GM21576 (cell line): ENCODE measurements at regions not wholly inside any gene's neighbourhood (a gene's known extent, or its start where the extent isn't known, plus 50 kb on each side); places are given as distances from the start of the nearest gene placed in this dataset.
A peak's percentile ranks its signal among the peaks of the same experiment; 100 is the strongest.

ENCODE experiments used
- ATAC-seq: cut with Tn5 transposase; IDR thresholded peaks from one replicate; pipeline ENCODE4 v1.9.1; 2021; ENCODE audit warnings: mild to moderate bottlenecking, moderate library complexity; ENCODE audit not compliant: unreplicated experiment

DNA sequence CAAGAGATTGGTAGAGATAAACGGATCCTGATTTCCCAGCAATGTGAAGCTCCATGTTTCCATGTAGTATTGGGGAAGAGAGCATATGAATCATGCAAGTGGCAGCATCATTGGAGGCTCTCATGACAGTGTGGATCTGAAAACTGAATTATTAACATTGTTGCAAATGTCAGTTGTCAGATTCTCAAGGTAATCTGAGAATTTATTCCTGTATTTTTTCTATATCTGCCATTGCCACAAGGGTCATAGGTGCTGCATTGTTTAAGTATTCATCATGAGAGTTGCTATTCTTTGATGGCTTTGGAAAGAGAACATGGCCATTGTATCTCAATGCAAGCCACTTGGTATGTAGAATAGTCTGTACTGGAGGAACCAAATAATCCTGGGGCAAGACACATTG lies 1217.0 kb upstream of the ZEB2 start:
- ATAC-seq, result no peak

DNA sequence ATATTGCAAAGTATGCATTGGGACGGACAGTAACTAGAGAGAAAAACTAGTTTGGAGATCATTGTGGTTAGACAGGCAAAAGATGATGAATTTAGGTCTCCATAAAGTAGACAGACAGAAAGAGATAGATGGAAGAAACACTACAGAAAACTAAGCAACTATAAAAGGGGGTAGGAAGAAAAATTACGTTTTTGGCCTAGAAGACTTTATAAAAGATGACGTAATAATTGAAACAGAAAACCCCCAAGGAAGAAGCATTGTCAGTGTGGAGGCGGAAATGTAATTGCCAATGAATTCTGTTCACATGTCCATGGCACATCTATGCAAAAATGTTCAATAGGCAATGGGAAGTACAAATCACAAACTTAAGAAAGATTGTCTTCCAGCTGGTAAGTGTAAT lies 1211.5 kb upstream of the ZEB2 start:
- ATAC-seq, result no peak

DNA sequence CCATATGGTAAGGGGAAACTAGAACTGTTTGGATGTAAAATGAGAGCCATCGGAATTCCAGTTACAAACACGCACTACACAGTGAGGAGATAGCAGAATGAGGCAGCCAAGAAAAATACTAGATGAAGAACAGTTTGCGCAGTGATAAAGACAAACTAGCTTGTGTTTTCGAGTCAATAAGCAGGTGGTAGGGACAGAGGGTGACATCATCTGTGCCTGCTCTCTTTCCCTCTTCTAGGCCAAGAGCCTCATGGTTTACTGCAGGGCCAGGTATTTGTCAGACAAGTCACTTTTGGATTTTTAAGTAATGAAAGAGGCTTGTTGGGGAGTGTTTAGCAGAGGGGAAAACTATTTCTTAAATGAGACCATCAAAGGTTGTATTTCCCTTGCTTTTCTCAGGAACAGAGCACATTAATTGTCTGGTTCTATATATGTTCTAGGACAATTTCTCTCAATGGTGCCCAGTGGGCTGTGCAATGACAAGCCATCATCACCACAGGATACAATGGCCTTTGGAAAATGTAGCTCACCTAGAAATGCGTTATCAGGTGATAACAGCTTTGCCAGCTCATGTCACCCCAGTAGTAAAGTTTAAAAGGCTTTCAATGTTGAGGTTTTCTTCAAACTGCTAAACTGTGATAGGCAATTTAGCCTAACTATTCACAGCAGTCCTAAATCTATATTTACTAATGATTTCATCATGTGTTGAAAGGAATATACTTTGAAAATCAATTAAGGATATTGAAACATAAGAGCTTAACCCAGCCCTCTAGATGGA lies 1210.3 kb upstream of the ZEB2 start:
- ATAC-seq, result no peak

DNA sequence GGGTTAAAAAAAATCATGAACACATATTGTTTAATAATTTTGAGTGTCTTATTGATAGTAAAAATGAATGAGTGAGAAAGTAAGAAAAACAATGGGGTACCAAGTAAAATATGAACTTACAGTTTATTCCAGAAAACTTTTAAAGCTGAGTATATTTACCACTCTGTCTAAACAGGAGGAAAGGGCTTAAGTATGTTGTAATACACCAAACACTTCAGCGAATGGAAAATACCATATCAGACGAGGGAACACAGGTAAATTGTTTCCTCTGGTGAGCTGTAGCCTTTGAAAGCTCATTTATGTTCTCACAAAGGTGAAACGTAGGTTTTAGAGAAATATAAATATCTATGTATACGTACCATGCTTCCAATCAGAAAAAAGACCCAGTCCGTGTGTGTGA lies 1209.6 kb upstream of the ZEB2 start:
- ATAC-seq, result no peak

DNA sequence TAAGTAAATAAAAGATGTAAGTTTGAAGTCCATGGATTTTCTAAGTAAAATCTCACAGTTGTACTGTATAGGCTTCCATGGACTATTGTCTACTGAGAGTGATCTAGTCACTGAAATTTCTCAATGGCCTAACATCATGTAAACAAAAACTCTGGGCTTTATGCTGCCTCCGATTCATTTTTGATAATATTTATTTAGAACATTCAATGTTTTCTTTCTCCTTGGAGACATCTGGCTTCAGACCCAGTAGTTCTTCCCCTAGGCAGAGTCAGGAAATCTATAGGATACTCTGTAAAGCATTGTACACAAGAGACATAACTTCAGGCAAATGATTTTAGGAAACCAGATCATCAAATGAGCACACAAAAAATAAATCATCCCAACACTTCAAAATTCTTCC lies 1208.6 kb upstream of the ZEB2 start:
- ATAC-seq, result no peak

DNA sequence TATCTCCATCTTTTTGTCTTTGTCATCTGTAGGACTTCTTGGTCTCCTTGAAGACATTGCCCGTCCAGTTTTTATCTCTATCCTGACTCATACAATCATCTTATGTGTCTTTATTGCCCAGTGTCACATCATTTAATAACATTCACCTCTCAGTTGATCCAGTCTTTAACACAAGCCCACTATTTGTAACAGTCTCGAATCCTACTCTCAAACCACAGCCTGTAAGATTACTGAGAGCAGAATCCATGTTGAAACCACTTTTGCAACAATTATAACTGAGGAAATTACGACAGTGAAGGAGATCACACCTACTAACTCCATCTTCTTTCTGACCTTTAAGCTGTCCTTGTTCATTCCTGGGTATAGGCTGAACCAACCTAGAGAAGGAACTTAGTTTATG lies 1206.0 kb upstream of the ZEB2 start:
- ATAC-seq, result no peak

DNA sequence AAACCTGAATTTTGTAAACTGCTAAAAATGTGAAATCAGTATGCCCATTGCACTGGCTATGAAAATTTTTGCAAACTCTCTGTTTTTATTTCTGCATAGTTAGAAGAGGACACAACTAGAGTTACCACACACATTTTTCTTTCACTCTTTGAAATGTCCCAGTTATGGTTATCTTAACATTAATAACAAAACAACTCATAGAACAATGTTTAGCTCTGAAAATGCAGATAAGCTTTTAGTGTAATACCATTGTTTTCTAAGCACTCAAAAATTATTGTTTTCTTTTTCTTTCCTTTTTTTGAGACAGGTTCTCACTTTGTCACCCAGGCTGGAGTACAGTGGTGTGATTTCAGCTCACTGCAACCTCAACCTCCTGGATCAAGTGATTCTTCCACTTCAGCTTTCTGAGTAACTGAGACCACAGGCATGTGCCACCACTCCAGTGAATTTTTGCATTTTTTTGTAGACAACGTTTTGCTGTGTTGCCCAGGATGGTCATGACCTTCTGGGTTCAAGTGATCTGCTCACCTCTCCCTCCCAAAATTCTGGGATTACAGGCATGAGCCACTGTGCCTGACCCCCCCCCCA lies 1204.5 kb upstream of the ZEB2 start:
- no peak for ATAC-seq

DNA sequence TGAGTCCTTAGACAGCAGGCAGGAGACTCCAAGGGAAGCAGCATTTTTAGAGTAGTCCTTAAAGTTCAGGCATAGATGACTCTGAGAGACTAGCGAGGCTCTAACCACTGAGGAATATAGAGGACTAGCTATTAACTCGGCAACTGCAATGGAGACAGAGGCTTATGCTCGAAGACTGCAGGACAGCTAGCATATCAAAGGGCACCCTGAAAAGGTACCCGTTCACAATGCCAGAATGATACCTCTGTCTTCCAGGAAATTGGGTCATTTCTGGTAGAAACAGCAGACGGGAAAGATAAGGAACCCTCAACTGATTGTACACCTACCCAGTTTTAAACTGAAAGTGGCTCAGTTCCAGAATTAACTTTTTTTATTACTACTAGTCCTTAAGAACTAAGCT lies 1204.0 kb upstream of the ZEB2 start:
- ATAC-seq, result no peak

DNA sequence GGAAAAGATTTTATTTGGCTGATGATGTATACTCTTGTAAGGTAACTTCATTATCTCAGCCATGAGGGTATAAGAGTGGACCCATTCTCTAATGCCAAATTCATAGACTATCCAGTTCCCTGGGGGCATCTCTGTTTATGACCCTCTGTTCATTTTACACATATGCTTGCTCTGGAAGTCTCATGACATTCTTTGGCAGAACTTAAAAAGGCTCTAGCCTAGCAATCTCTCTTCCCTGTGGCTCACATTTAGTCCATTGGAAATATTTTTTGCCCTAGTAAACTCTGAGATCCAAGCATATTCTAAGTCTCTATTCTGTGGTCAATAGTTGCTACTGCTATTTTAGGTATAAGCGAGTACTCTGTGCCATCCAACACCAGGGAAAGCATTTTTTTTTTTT lies 1201.8 kb upstream of the ZEB2 start:
- no peak for ATAC-seq

DNA sequence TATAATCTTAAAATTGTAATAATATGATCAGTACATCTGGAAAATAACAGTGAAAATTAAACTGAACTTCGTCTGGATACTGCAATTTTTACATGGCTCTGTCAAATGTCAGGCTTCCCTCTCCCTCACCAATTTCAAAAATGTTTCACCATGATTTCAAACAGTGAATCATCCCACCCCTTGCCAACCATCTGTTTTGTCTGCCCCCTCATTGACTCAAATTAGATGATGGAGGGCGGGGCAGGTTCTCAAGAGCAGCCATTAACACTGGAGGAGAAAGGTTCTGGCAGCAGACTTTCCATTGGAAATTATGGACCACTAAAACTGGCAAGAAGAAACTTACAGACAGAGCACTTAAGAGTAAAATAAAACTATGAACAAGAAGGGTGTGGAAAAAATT lies 1195.7 kb upstream of the ZEB2 start:
- no peak for ATAC-seq

DNA sequence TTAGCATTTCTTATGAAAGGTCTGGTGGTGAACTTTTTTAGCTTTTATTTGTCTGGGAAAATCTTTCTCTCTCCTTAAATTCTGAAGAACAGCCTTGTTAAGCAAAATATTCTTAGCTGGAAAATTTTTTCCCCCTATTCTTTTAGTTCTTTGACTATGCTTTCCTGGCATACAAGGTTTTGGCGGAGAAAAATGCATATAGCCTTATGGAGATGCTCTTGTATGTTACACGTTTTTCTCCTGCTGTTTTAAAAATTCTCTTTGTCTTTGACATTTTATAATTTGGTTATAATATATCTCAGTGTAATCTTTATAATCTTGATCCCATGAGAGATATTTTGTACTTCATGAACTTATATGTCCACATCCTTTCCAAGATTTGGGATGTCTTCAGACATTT lies 1190.4 kb upstream of the ZEB2 start:
- no peak for ATAC-seq

DNA sequence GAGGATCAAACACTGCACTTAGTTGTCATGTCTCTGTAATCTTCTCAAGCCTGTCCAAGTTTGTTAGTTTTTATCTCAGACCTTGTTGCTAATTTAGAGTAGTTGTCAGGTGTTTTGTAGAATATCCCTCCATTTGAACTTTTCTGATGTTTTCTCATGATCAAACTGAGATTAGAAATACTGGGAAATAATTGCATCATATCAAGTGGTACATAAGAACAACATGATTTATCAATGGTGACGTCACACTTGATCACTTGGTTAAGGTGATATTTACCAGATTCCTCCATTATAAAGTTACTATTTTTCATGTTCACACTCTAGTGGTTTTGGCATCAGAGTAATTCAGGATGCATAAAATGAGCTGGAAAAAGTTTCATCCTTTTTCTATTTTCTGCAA lies 1182.4 kb upstream of the ZEB2 start:
- ATAC-seq, result no peak

DNA sequence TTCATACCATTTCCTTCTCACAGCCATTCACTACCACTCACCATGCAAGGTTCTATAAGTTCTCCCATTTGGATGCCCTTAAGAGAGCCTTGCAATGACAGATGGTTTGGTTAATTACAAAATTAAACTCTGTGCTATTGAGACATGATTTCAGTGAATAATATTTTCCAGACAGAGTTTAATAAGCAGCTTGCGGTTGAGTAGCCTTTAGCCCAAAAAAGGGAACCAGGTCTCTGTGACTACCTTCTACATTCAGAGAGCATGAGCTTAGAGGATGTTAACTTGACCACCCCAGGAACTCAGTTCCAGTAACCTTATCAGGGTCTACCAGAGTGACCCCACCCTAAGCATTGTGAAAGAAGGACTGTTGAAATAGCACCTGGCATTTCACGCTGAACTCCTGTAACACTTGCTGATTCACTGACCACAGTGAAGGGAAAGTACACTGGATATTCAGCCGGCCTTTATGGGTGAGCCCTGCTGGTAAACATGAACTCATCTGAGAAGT lies 1173.1 kb upstream of the ZEB2 start:
- ATAC-seq, result peak; percentile 70

DNA sequence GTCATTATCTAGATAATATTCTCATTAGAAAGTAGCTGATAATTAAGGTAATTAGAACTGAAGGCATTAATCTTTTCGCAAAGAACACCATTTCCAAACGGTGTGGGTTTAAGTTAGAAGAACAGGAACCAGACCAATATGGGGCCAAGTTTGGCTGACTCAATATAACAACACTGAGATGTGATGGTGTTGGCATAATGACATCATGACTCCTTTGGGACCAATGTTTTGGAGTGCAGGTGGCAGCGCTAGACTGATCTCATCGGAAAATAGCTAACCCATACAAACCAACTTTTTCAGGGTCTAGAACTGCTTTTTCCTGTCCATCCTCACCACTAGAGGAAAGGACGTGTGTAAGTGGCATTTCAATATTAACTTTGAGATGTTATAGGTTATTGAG lies 1171.7 kb upstream of the ZEB2 start:
- no peak for ATAC-seq

DNA sequence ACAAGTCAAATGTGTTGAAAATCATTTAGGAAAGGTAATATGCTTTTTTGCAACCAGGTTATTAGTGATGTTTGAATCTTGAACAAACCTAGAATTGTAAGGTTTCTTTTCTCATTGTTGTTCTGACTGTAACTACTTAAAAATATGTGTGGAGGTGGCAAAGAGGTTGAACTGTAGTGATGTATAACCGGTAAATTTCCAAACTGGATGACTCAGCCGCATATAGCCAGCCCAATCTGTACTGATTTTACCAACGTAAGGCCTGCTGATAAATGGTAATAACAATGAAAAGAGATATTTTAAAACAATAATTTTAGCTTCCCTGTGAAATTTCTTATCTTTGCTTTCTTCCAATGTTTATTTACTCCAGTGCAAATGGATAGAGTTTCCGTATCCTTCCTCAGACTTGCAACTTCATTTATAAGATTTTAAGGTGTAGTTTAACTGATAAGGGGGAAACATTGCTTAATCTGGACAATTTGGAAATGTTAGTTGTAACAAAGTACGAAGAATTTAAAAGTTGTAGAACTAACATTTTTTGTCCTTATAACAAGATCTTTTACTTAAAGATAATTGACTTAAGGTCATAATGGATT lies 1170.4 kb upstream of the ZEB2 start:
- ATAC-seq, result no peak

DNA sequence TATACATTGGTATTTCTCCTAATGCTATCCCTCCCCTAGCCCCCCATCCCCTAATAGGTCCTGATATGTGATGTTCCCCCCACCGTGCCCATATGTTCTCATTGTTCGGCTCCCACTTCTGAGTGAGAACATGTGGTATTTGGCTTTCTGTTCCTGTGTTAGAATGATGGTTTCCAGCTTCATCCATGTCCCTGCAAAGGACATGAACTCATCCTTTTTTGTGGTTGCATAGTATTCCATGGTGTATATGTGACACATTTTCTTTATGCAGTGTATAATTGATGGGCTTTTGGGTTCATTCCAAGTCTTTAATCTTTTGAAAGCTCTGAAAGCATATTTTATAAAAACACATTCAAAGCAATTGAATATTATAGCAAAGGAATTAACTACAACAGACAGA lies 1169.4 kb upstream of the ZEB2 start:
- no peak for ATAC-seq

DNA sequence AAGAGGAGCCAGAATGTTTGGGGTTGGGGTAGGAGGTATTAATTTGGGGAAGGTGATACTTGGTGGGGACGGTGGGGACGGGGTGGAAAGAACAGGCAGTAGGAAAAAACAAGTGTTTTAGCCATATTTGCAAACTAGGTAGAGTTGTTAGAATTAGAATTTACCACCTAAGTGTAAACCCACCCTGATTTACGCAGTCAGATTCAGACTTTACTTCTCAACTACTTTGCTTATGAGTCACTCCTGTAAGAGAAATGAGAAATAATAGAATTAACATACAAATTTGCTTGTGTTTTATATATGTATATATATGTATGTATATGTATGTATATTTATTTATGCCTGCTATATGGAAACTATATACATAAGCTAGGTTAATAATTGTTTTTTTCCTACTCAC lies 1168.2 kb upstream of the ZEB2 start:
- no peak for ATAC-seq

DNA sequence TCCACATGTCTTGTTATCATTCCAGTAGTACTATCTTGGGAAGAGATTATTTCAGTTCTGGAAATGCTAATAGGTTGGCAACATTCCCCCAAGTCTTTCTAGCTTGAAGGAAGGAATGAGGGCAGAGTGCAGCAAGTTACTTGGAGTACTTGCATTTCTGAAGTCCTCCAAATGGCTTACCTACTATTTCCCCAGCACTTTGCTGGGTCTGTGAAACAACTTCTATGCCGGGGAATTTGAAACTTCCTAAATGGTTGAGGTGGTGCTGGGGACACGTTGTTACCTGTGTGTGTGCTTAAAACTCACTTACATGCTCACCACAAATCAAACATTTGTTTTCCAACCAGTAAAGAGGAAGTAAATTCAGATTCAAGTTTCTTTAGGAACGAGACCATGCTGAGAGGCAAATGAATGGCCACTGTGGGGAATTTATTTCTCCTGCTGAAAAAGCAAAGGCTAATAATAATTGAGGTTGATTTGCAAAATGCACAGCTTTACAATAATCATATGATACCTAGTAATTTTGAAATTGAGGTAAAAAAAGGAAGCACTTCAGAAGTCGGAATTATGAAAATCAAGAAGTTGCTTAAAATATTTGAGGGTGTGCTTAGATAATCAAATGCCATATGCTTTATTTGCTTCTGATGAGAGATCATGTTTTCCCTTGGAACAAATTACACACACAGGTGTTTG lies 1167.7 kb upstream of the ZEB2 start:
- no peak for ATAC-seq

DNA sequence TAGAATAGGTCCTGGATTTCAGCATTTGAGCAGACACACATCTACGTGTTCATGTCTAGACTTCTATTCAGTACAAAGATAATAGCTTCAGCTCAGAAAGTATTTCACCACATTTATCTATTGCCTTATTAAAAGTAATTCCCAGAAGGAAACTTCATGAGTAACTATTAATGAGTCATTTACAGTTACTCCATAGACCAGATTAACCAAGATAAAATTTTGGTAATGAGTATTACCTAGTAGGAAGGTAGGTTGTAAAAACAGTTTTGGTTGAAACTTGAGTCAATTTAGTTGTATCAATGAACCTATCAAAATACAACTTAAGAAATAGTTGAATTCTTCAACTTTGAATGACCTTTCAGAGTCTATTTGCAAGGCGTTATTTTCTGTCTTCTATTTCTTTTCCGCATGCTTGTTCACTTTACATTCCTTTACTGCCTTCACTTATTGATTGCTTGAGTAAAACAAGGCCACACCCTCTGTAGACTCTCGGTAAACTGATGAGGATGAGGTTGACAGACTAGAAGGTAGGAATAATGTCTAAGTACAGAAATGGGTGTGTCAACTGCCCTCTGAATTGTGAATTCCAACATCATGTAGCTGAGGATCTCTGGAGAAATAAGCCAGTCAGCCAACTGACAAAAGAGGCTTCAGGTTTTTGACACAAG lies 1165.6 kb upstream of the ZEB2 start:
- ATAC-seq, result no peak

DNA sequence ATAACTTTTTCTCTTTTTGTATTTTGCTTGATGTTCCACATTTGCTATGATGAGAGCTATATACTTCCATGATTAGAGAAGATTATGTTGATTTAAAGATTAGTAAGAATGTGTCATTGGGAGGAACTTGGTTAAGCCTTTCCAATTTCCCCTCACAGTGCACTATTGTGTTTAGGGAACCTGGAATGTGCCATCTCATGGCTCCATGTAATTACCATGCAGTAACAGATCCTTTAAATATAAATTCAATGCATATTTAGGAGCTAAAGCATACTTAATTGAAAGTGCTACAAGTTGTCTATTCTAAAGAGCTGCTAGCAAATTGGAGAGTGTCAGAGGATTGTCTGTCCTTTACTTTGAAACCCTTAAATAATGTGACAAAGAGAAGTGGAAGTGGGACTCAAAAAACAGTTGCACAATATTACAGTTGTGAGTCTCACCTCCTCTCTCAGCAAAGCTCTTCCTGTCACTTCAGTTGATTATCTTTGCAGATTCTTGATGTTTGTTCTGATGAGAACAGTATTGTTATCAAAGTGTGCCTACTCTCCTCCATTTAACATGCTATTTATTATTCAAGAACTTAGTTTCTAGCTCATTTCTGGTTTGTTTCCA lies 1162.7 kb upstream of the ZEB2 start:
- no peak for ATAC-seq

DNA sequence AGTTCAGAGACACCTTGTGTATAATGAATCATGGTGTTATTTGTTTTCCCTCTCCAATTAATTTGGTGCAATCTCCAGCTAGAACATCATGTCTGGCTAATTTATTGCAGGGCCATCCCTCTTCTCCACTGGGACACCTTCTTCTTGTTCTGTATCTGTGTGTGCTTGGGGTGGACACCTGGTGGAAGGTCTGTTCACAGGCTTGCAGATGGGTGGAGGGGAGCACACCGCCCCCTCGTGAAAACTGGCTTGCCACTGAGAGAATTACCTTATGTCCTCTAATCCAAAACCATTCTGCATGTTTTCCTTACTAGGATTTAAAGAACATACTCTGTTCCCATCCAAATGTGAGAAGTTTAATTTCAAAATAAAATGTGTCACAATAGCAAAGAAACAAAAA lies 1160.4 kb upstream of the ZEB2 start:
- ATAC-seq, result no peak
